ENCODE measurements at regions not wholly inside any gene's neighbourhood (a gene's known extent, or its start where the extent isn't known, plus 50 kb on each side); places are given as distances from the start of the nearest gene placed in this dataset.

DNA sequence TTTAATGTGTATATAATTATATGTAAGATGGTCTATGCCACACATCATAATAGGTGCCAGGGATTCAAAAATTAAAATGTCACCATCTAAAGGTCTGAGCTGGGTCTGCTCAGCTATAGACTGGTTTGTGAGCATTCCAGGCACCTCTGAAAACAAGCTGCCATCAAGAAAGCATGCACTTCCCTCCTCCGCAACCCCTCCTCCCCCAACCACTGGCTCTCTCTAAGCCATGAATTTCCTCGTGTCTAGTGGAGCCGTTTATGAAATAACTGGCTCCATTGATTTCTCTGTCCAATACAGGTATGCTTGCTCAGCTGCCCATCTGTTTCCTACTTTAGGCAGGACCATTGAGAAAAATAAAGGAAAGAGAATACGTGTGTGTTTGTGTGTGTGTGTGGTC is 522.6 kb upstream of the PLXNA2 start:
- Histone ChIP-seq H3K9ac (ENCODE audit: low read length in 5 of 5) (no peak overlapping the region), H3K36me3 (ENCODE audit: control insufficient read depth in 5 of 5, insufficient read depth in 5 of 5, low read length in 5 of 5) (no peaks in the 10 kb centered on the region), H3K27me3 (ENCODE audit: control insufficient read depth in 5 of 5, insufficient read depth in 4 of 5, low read length in 5 of 5) (no peaks in the 10 kb centered on the region), H3K9me3 (ENCODE audit: control insufficient read depth in 5 of 5, low read length in 5 of 5) (no peaks in the 10 kb centered on the region), H3K27ac (ENCODE audit: low read depth, low read length) (no peak overlapping the region), H3K4me3 (ENCODE audit: low read depth in 1 of 5, low read length in 5 of 5) (no peak overlapping the region), H3K4me1 (ENCODE audit: control insufficient read depth in 5 of 5, insufficient read depth in 5 of 5, low read length in 5 of 5) (no peaks in the 10 kb centered on the region)

DNA sequence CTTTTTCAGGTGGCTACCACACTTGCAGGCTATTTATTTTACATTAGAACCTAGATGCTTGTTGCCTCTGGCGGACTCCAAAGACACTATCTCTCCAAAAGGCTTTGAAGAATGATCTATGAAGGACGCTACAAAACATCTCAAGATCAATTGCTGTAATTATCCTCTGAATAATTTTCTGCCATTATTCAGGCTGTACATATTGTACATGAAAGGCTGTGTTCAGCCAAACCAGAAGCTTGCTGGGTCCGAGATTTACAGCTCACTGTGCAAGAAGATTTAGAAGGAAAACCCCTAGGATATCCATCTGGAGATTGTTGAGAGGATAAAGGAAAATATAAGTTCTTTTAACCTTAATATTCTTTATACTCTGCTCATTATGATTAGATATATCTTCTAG is 523.6 kb upstream of the PLXNA2 start:
- H3K4me1 ChIP-seq (ENCODE audit: control insufficient read depth in 5 of 5, insufficient read depth in 5 of 5, low read length in 5 of 5) = no peaks in the 10 kb centered on the region
- H3K9me3 ChIP-seq (ENCODE audit: control insufficient read depth in 5 of 5, low read length in 5 of 5) = no peaks in the 10 kb centered on the region
- H3K27ac ChIP-seq (ENCODE audit: low read depth, low read length) = no peak overlapping the region
- no peaks in the 10 kb centered on the region for H3K36me3 ChIP-seq (ENCODE audit: control insufficient read depth in 5 of 5, insufficient read depth in 5 of 5, low read length in 5 of 5)
- no peaks in the 10 kb centered on the region for H3K27me3 ChIP-seq (ENCODE audit: control insufficient read depth in 5 of 5, insufficient read depth in 4 of 5, low read length in 5 of 5)
- no peak overlapping the region for H3K4me3 ChIP-seq (ENCODE audit: low read depth in 1 of 5, low read length in 5 of 5)
- H3K9ac ChIP-seq (ENCODE audit: low read length in 5 of 5) = no peak overlapping the region

DNA sequence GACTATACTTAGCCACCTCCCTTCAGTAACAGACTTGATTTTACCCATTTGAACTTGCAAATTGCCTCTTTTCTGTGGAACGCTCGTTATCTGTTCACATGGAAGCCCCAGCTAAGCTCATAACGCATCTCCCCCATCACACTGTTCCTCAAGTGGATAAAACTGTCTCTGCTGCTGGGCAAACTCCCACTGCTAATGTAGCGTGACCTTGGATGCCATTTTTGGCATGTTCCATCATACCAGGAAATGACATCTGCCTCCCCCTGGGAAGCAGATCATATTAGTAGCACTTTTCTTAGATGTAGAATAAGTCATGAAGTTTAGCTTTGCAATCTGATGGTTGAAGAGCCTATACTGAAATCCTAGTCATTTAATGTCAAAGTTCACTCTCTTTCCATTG is 528.7 kb upstream of the PLXNA2 start:
- H3K4me1 ChIP-seq (ENCODE audit: control insufficient read depth in 5 of 5, insufficient read depth in 5 of 5, low read length in 5 of 5) = no peaks in the 10 kb centered on the region
- no peak overlapping the region for H3K9ac ChIP-seq (ENCODE audit: low read length in 5 of 5)
- no peak overlapping the region for H3K4me3 ChIP-seq (ENCODE audit: low read depth in 1 of 5, low read length in 5 of 5)
- no peaks in the 10 kb centered on the region for H3K36me3 ChIP-seq (ENCODE audit: control insufficient read depth in 5 of 5, insufficient read depth in 5 of 5, low read length in 5 of 5)
- H3K9me3 ChIP-seq (ENCODE audit: control insufficient read depth in 5 of 5, low read length in 5 of 5) = peaks cover 0 to 6% (median 0%) of the 10 kb centered on the region in 5 donors
- H3K27ac ChIP-seq (ENCODE audit: low read depth, low read length) = no peak overlapping the region
- no peaks in the 10 kb centered on the region for H3K27me3 ChIP-seq (ENCODE audit: control insufficient read depth in 5 of 5, insufficient read depth in 4 of 5, low read length in 5 of 5)

GRCh38 chr1:208775841-208776240 is 531.7 kb upstream of the PLXNA2 start:
- Histone ChIP-seq H3K36me3 (ENCODE audit: control insufficient read depth in 5 of 5, insufficient read depth in 5 of 5, low read length in 5 of 5) (no peaks in the 10 kb centered on the region), H3K9me3 (ENCODE audit: control insufficient read depth in 5 of 5, low read length in 5 of 5) (peaks cover 0 to 9% (median 0%) of the 10 kb centered on the region in 5 donors), H3K9ac (ENCODE audit: low read length in 5 of 5) (no peak overlapping the region), H3K4me1 (ENCODE audit: control insufficient read depth in 5 of 5, insufficient read depth in 5 of 5, low read length in 5 of 5) (no peaks in the 10 kb centered on the region), H3K27me3 (ENCODE audit: control insufficient read depth in 5 of 5, insufficient read depth in 4 of 5, low read length in 5 of 5) (no peaks in the 10 kb centered on the region), H3K27ac (ENCODE audit: low read depth, low read length) (no peak overlapping the region), H3K4me3 (ENCODE audit: low read depth in 1 of 5, low read length in 5 of 5) (no peak overlapping the region)

DNA sequence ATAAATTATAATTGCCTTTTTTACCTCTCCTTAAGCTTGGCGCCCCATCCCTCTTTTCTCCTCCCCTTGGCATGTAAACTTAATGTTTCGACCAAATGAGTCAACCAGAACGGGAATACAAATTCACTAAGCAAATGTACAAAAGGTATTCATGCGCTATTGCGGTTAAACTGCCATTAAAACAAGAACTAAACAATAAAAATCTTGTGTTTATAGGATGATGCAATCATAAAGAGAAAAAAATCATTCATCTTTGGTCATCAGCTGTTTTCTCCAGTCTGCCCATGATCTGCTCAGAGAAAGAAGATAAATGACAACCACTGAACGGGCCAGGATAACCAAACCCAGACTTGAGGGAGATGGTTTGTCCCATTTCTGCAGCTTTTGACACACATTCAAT is 534.2 kb upstream of the PLXNA2 start:
- no peak overlapping the region for H3K27ac ChIP-seq (ENCODE audit: low read depth, low read length)
- no peak overlapping the region for H3K9ac ChIP-seq (ENCODE audit: low read length in 5 of 5)
- H3K4me1 ChIP-seq (ENCODE audit: control insufficient read depth in 5 of 5, insufficient read depth in 5 of 5, low read length in 5 of 5) = no peaks in the 10 kb centered on the region
- no peaks in the 10 kb centered on the region for H3K36me3 ChIP-seq (ENCODE audit: control insufficient read depth in 5 of 5, insufficient read depth in 5 of 5, low read length in 5 of 5)
- peaks cover 0 to 9% (median 0%) of the 10 kb centered on the region in 5 donors for H3K9me3 ChIP-seq (ENCODE audit: control insufficient read depth in 5 of 5, low read length in 5 of 5)
- H3K27me3 ChIP-seq (ENCODE audit: control insufficient read depth in 5 of 5, insufficient read depth in 4 of 5, low read length in 5 of 5) = no peaks in the 10 kb centered on the region
- no peak overlapping the region for H3K4me3 ChIP-seq (ENCODE audit: low read depth in 1 of 5, low read length in 5 of 5)

DNA sequence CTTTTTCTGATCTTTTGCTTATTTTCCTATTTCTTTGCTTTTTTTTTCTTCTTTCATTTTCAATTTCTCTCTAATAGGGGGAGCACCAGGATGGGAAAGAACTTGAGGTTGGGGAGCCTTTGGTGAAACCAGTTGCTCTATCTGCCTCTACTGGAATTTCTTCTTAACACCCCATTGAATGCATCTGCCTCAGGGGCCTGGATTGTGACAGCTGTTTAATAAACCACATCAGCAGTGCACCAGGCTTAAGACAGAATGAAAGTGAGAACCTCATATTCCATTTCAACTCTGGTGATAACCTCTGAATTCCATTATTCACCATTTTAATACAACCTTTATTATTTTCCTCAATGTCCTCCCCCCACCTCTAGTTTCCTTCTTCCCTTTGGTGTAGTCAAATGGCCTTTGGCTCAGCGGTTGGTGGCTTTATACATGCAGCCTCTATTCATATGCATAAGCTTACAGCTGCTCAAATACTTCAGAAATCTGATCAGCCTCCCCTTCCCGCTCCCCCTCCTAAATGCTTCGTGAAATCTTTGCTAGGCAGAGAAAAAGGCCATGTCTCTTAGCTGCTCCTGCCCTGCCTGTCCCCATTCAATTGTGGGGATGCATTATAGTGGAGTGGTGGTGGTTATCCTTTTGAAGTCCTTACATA is 537.3 kb upstream of the PLXNA2 start:
- no peaks in the 10 kb centered on the region for H3K4me1 ChIP-seq (ENCODE audit: control insufficient read depth in 5 of 5, insufficient read depth in 5 of 5, low read length in 5 of 5)
- H3K9me3 ChIP-seq (ENCODE audit: control insufficient read depth in 5 of 5, low read length in 5 of 5) = peaks cover 0 to 7% (median 0%) of the 10 kb centered on the region in 5 donors
- no peak overlapping the region for H3K27ac ChIP-seq (ENCODE audit: low read depth, low read length)
- H3K9ac ChIP-seq (ENCODE audit: low read length in 5 of 5) = no peak overlapping the region
- no peaks in the 10 kb centered on the region for H3K36me3 ChIP-seq (ENCODE audit: control insufficient read depth in 5 of 5, insufficient read depth in 5 of 5, low read length in 5 of 5)
- no peaks in the 10 kb centered on the region for H3K27me3 ChIP-seq (ENCODE audit: control insufficient read depth in 5 of 5, insufficient read depth in 4 of 5, low read length in 5 of 5)
- H3K4me3 ChIP-seq (ENCODE audit: low read depth in 1 of 5, low read length in 5 of 5) = no peak overlapping the region

GRCh38 chr1:208782186-208782585 is 538.0 kb upstream of the PLXNA2 start:
- Histone ChIP-seq H3K36me3 (ENCODE audit: control insufficient read depth in 5 of 5, insufficient read depth in 5 of 5, low read length in 5 of 5) (no peaks in the 10 kb centered on the region), H3K27me3 (ENCODE audit: control insufficient read depth in 5 of 5, insufficient read depth in 4 of 5, low read length in 5 of 5) (no peaks in the 10 kb centered on the region), H3K9ac (ENCODE audit: low read length in 5 of 5) (no peak overlapping the region), H3K4me3 (ENCODE audit: low read depth in 1 of 5, low read length in 5 of 5) (no peak overlapping the region), H3K9me3 (ENCODE audit: control insufficient read depth in 5 of 5, low read length in 5 of 5) (peaks cover 0 to 7% (median 0%) of the 10 kb centered on the region in 5 donors), H3K4me1 (ENCODE audit: control insufficient read depth in 5 of 5, insufficient read depth in 5 of 5, low read length in 5 of 5) (no peaks in the 10 kb centered on the region), H3K27ac (ENCODE audit: low read depth, low read length) (no peak overlapping the region)

- no peaks in the 10 kb centered on the region for H3K4me1 ChIP-seq (ENCODE audit: control insufficient read depth in 5 of 5, insufficient read depth in 5 of 5, low read length in 5 of 5)
- no peaks in the 10 kb centered on the region for H3K9me3 ChIP-seq (ENCODE audit: control insufficient read depth in 5 of 5, low read length in 5 of 5)
- no peak overlapping the region for H3K9ac ChIP-seq (ENCODE audit: low read length in 5 of 5)
- no peak overlapping the region for H3K4me3 ChIP-seq (ENCODE audit: low read depth in 1 of 5, low read length in 5 of 5)
- H3K36me3 ChIP-seq (ENCODE audit: control insufficient read depth in 5 of 5, insufficient read depth in 5 of 5, low read length in 5 of 5) = no peaks in the 10 kb centered on the region
- no peaks in the 10 kb centered on the region for H3K27me3 ChIP-seq (ENCODE audit: control insufficient read depth in 5 of 5, insufficient read depth in 4 of 5, low read length in 5 of 5)
- no peak overlapping the region for H3K27ac ChIP-seq (ENCODE audit: low read depth, low read length)
Observed at GRCh38 chr1:208785629-208786028, 541.4 kb upstream of the PLXNA2 start.

DNA sequence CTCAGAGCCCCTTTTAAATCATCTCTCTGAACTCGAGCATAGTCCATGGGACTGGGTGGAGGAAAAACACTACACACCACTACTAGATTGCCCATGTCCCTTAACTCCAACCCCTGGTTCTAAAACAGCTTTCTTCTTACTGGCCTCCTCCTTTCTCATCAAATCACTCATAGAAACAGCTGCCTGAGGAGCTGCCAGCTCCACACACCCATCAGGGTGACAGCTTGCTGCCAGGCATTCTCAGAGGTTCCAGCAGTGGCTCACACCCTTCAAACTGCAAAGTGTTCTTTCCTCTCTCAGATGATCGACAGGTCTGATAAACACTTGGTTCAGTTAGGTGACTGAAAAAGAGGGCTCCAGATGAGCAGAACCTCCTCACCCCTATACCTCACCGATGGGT is 543.0 kb upstream of the PLXNA2 start:
- no peaks in the 10 kb centered on the region for H3K36me3 ChIP-seq (ENCODE audit: control insufficient read depth in 5 of 5, insufficient read depth in 5 of 5, low read length in 5 of 5)
- no peak overlapping the region for H3K4me3 ChIP-seq (ENCODE audit: low read depth in 1 of 5, low read length in 5 of 5)
- H3K9ac ChIP-seq (ENCODE audit: low read length in 5 of 5) = no peak overlapping the region
- H3K27ac ChIP-seq (ENCODE audit: low read depth, low read length) = no peak overlapping the region
- no peaks in the 10 kb centered on the region for H3K9me3 ChIP-seq (ENCODE audit: control insufficient read depth in 5 of 5, low read length in 5 of 5)
- no peaks in the 10 kb centered on the region for H3K4me1 ChIP-seq (ENCODE audit: control insufficient read depth in 5 of 5, insufficient read depth in 5 of 5, low read length in 5 of 5)
- no peaks in the 10 kb centered on the region for H3K27me3 ChIP-seq (ENCODE audit: control insufficient read depth in 5 of 5, insufficient read depth in 4 of 5, low read length in 5 of 5)

DNA sequence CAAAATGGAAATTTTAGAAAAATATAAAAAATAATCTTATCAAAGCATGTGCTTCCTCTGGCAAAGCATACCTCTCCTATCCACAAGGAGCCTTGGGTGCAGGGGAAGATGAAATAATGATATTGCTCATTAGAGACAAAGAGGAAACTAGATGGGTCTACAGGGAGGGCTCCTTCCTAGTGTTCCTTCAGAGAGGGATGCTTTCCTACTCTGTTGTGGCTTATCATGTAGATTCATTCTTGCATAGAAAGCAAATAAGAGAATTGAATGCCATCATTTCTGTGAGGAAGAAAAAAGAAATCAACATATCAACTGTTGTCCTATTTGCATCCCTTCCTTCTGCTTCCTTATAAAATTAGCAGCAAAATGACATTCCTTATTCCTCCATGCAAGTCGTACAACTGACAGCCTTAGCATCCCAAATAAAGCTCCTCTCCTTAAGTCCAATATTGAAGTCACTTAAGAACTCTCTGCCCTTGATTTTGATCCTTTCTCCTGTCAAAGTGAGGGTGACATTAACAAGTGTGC is 543.9 kb upstream of the PLXNA2 start:
- Histone ChIP-seq H3K27me3 (ENCODE audit: control insufficient read depth in 5 of 5, insufficient read depth in 4 of 5, low read length in 5 of 5) (no peaks in the 10 kb centered on the region), H3K4me3 (ENCODE audit: low read depth in 1 of 5, low read length in 5 of 5) (no peak overlapping the region), H3K9me3 (ENCODE audit: control insufficient read depth in 5 of 5, low read length in 5 of 5) (no peaks in the 10 kb centered on the region), H3K9ac (ENCODE audit: low read length in 5 of 5) (no peak overlapping the region), H3K36me3 (ENCODE audit: control insufficient read depth in 5 of 5, insufficient read depth in 5 of 5, low read length in 5 of 5) (no peaks in the 10 kb centered on the region), H3K4me1 (ENCODE audit: control insufficient read depth in 5 of 5, insufficient read depth in 5 of 5, low read length in 5 of 5) (no peaks in the 10 kb centered on the region), H3K27ac (ENCODE audit: low read depth, low read length) (no peak overlapping the region)
